ENCODE measurements at regions not wholly inside any gene's neighbourhood (a gene's known extent, or its start where the extent isn't known, plus 50 kb on each side); places are given as distances from the start of the nearest gene placed in this dataset.

GRCh38 chr5:103908336-103909080 lies 345.9 kb upstream of the NUDT12 start:
- TF ChIP-seq CTCF (IDR thresholded peaks at IDR 0.05) (no peak), EP300 (IDR thresholded peaks at IDR 0.05) (no peak), POLR2A (IDR thresholded peaks at IDR 0.05) (no peak), POLR2AphosphoS5 (IDR thresholded peaks at IDR 0.05) (no peak)
- 69% methylated on average over 9 of the region's 9 CpGs for WGBS, 2 donors
- Histone ChIP-seq H3K9me3 (no peaks in the 10 kb centered on the region), H3K36me3 (no peaks in the 10 kb centered on the region), H3K4me3 (no peak overlapping the region), H3K27ac (no peak overlapping the region), H3K27me3 (no peaks in the 10 kb centered on the region), H3K4me1 (no peaks in the 10 kb centered on the region)
- DNase-seq, result no peak
- ATAC-seq (ENCODE audit: low FRiP score in 2 of 2), result no peak

GRCh38 chr5:103907001-103907400 lies 344.4 kb upstream of the NUDT12 start:
- no peak for ATAC-seq (ENCODE audit: low FRiP score in 2 of 2)
- no peak overlapping the region for H3K4me3 ChIP-seq
- DNase-seq, result no peak
- WGBS, 2 donors, result 0% methylated on average over 1 of the region's 1 CpG
- no peaks in the 10 kb centered on the region for H3K9me3 ChIP-seq
- H3K4me1 ChIP-seq, result no peaks in the 10 kb centered on the region
- TF ChIP-seq POLR2AphosphoS5 (IDR thresholded peaks at IDR 0.05), result no peak
- no peaks in the 10 kb centered on the region for H3K27me3 ChIP-seq
- no peaks in the 10 kb centered on the region for H3K36me3 ChIP-seq
- no peak overlapping the region for H3K27ac ChIP-seq

GRCh38 chr5:103904651-103905050 lies 342.1 kb upstream of the NUDT12 start:
- H3K4me3 ChIP-seq, result no peak overlapping the region
- 84 to 87% methylated on average over 1 of the region's 1 CpG for WGBS, 2 donors
- no peaks in the 10 kb centered on the region for H3K4me1 ChIP-seq

GRCh38 chr5:103902893-103903292 lies 340.3 kb upstream of the NUDT12 start:
- no peak for DNase-seq
- H3K27me3 ChIP-seq, result no peaks in the 10 kb centered on the region
- H3K4me3 ChIP-seq, result no peak overlapping the region
- 82 to 83% methylated on average over 3 of the region's 3 CpGs for WGBS, 2 donors
- H3K27ac ChIP-seq, result no peak overlapping the region
- H3K36me3 ChIP-seq, result no peaks in the 10 kb centered on the region
- TF ChIP-seq EP300 (IDR thresholded peaks at IDR 0.05) (no peak), CTCF (IDR thresholded peaks at IDR 0.05) (no peak), POLR2AphosphoS5 (IDR thresholded peaks at IDR 0.05) (no peak), POLR2A (IDR thresholded peaks at IDR 0.05) (no peak)
- H3K4me1 ChIP-seq, result no peaks in the 10 kb centered on the region
- ATAC-seq (ENCODE audit: low FRiP score in 2 of 2), result no peak
- H3K9me3 ChIP-seq, result no peaks in the 10 kb centered on the region

More at GRCh38 chr5:103904651-103905050, 342.1 kb upstream of the NUDT12 start:
- Histone ChIP-seq H3K9me3 (no peaks in the 10 kb centered on the region), H3K36me3 (no peaks in the 10 kb centered on the region), H3K27ac (no peak overlapping the region), H3K27me3 (no peaks in the 10 kb centered on the region)
- TF ChIP-seq CTCF (IDR thresholded peaks at IDR 0.05) (no peak), POLR2A (IDR thresholded peaks at IDR 0.05) (no peak), POLR2AphosphoS5 (IDR thresholded peaks at IDR 0.05) (no peak), EP300 (IDR thresholded peaks at IDR 0.05) (no peak)
- no peak for DNase-seq
- no peak for ATAC-seq (ENCODE audit: low FRiP score in 2 of 2)

GRCh38 chr5:103901885-103902284 lies 339.3 kb upstream of the NUDT12 start:
- no peak overlapping the region for H3K27ac ChIP-seq
- DNase-seq, result no peak
- ATAC-seq (ENCODE audit: low FRiP score in 2 of 2), result no peak
- H3K9me3 ChIP-seq, result no peaks in the 10 kb centered on the region
- no peaks in the 10 kb centered on the region for H3K36me3 ChIP-seq
- no peak for TF ChIP-seq POLR2AphosphoS5 (IDR thresholded peaks at IDR 0.05)
- no peak for TF ChIP-seq CTCF (IDR thresholded peaks at IDR 0.05)
- TF ChIP-seq EP300 (IDR thresholded peaks at IDR 0.05), result no peak
- no peak for TF ChIP-seq POLR2A (IDR thresholded peaks at IDR 0.05)
- H3K27me3 ChIP-seq, result no peaks in the 10 kb centered on the region
- H3K4me1 ChIP-seq, result no peaks in the 10 kb centered on the region
- 89 to 95% methylated on average over 1 of the region's 1 CpG for WGBS, 2 donors
- no peak overlapping the region for H3K4me3 ChIP-seq
